ENCODE measurements at regions not wholly inside any gene's neighbourhood (a gene's known extent, or its start where the extent isn't known, plus 50 kb on each side); places are given as distances from the start of the nearest gene placed in this dataset.

DNA sequence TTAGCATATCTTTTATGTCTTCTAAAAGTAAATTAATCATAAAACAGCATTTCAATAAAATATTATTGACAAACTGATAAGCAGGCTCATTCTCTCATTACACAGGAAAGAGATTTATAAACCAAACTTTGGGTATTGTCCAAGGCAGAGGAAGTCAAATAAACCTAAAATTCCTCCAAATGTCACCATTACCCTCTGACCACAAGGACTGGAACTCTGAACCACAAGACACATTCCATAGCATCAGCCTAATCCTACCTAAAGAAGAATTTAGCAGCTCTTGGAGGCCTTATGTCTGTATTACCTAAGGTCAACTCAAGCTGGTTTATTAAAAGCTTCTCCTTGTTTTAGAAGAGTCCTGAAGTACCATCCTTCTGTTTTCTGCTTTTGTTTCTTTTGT lies 82.4 kb upstream of the SLC13A1 start:
- Histone ChIP-seq H3K9me3 (ENCODE audit: insufficient read depth, low read depth) (no peaks in the 10 kb centered on the region), H3K27me3 (ENCODE audit: insufficient read depth, low read depth) (no peaks in the 10 kb centered on the region), H2AFZ (no peak overlapping the region), H4K20me1 (ENCODE audit: insufficient read depth) (no peaks in the 10 kb centered on the region), H3F3A (ENCODE audit: insufficient read depth, low read depth) (no peaks in the 10 kb centered on the region), H3K79me2 (ENCODE audit: low read depth) (no peaks in the 10 kb centered on the region), H3K9me2 (ENCODE audit: insufficient read depth) (no peaks in the 10 kb centered on the region), H3K27ac (no peak overlapping the region), H3K4me1 (replicated peaks; ENCODE audit: insufficient read depth) (no peaks in the 10 kb centered on the region), H3K4me2 (no peak overlapping the region), H3K4me3 (no peak overlapping the region), H3K36me3 (ENCODE audit: low read depth) (no peaks in the 10 kb centered on the region)
- no TSS peak for BruUV-seq (replicated peaks)
- POLR2A ChIA-PET (ENCODE audit: unreplicated experiment), result no interaction called here
- CTCF ChIA-PET, result interaction anchor here (0.7 kb wide), 1 partner anchor 717 kb away, joined by 4 read pairs; no protein-coding TSS in a partner anchor
- intact Hi-C loops (cut with micrococcal nuclease; ENCODE audit: unreplicated experiment), result no loop called here
- TF ChIP-seq EZH2 (IDR thresholded peaks at IDR 0.05; ENCODE audit: low read depth), result no peak
- TF ChIP-seq, protein P1, sequence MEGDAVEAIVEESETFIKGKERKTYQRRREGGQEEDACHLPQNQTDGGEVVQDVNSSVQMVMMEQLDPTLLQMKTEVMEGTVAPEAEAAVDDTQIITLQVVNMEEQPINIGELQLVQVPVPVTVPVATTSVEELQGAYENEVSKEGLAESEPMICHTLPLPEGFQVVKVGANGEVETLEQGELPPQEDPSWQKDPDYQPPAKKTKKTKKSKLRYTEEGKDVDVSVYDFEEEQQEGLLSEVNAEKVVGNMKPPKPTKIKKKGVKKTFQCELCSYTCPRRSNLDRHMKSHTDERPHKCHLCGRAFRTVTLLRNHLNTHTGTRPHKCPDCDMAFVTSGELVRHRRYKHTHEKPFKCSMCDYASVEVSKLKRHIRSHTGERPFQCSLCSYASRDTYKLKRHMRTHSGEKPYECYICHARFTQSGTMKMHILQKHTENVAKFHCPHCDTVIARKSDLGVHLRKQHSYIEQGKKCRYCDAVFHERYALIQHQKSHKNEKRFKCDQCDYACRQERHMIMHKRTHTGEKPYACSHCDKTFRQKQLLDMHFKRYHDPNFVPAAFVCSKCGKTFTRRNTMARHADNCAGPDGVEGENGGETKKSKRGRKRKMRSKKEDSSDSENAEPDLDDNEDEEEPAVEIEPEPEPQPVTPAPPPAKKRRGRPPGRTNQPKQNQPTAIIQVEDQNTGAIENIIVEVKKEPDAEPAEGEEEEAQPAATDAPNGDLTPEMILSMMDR (conservative IDR thresholded peaks at IDR 0.05), result no peak
- DNase-seq, result no peak

DNA sequence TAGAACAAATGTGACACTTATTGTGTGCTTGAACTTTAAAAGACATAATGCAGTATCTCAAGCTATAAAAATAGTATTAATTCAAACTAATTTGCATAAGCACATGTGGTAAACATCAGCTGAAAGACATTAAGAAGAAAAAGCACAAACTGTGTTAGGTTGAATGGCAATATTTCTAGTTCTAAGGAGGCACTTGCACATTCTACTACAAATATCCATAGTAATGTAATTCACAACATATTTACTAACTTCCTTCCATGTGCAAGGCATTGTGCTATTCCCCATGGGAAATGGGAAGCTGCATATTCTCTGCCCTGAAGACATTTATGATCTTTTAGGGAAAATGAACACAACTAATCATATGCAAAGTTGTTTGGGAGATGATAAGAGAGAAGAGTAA lies 80.2 kb upstream of the SLC13A1 start:
- H3K9me2 ChIP-seq (ENCODE audit: insufficient read depth), result no peaks in the 10 kb centered on the region
- H3K36me3 ChIP-seq (ENCODE audit: low read depth), result no peaks in the 10 kb centered on the region
- H4K20me1 ChIP-seq (ENCODE audit: insufficient read depth), result no peaks in the 10 kb centered on the region
- no peaks in the 10 kb centered on the region for H3K9me3 ChIP-seq (ENCODE audit: insufficient read depth, low read depth)
- no peak for TF ChIP-seq EZH2 (IDR thresholded peaks at IDR 0.05; ENCODE audit: low read depth)
- TF ChIP-seq, protein P1 (conservative IDR thresholded peaks at IDR 0.05), result no peak
- ChIA-PET CTCF (no interaction called here), POLR2A (ENCODE audit: unreplicated experiment) (no interaction called here)
- H3K27ac ChIP-seq, result no peak overlapping the region
- H3K79me2 ChIP-seq (ENCODE audit: low read depth), result no peaks in the 10 kb centered on the region
- no TSS peak for BruUV-seq (replicated peaks)
- H3K27me3 ChIP-seq (ENCODE audit: insufficient read depth, low read depth), result no peaks in the 10 kb centered on the region
- intact Hi-C loops (cut with micrococcal nuclease; ENCODE audit: unreplicated experiment), result no loop called here
- no peaks in the 10 kb centered on the region for H3F3A ChIP-seq (ENCODE audit: insufficient read depth, low read depth)
- DNase-seq, result no peak
- no peaks in the 10 kb centered on the region for H3K4me1 ChIP-seq (replicated peaks; ENCODE audit: insufficient read depth)
- no peak overlapping the region for H3K4me2 ChIP-seq
- H2AFZ ChIP-seq, result no peak overlapping the region
- H3K4me3 ChIP-seq, result no peak overlapping the region

DNA sequence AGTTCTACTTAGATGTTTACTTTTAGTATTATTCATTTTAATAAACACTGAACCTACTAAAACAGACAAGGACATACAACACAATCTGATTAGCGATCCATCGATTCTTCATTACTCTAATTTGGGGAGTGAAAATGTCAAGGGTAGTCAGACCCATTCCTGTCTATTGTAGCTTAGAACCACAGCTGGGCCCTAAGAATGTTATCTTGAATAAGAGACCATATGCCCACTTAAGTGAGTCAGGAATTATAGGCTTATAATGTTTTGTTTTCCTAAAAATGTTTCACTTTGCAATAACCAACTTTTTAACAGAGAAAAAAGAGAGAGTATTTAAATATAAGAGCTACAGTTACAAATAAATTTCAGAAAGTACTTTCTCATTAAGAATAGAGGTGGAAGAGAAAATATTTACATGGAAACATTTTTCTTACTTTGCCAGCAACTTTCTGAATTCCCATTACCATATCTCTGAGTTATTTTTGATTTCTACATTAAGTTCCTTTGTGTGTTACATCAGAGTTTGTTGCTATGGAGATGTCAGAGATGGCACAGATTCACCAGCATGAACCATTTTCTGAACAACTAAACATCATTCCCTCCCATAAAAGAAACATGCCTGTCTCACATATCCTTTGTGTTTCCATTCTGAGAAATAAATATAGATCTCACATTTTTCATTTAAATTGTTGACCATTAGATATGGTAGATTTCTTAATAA lies 75.4 kb upstream of the SLC13A1 start:
- Histone ChIP-seq H3K4me1 (replicated peaks; ENCODE audit: insufficient read depth) (no peaks in the 10 kb centered on the region), H2AFZ (no peak overlapping the region), H3K27ac (no peak overlapping the region), H3K27me3 (ENCODE audit: insufficient read depth, low read depth) (no peaks in the 10 kb centered on the region), H3K9me3 (ENCODE audit: insufficient read depth, low read depth) (no peaks in the 10 kb centered on the region), H3K36me3 (ENCODE audit: low read depth) (no peaks in the 10 kb centered on the region), H3F3A (ENCODE audit: insufficient read depth, low read depth) (no peaks in the 10 kb centered on the region), H3K79me2 (ENCODE audit: low read depth) (no peaks in the 10 kb centered on the region), H3K4me2 (no peak overlapping the region), H3K4me3 (no peak overlapping the region), H3K9me2 (ENCODE audit: insufficient read depth) (no peaks in the 10 kb centered on the region), H4K20me1 (ENCODE audit: insufficient read depth) (no peaks in the 10 kb centered on the region)
- DNase-seq, result no peak
- BruUV-seq (replicated peaks), result no TSS peak
- no peak for TF ChIP-seq EZH2 (IDR thresholded peaks at IDR 0.05; ENCODE audit: low read depth)
- TF ChIP-seq, protein P1 (conservative IDR thresholded peaks at IDR 0.05), result no peak
- ChIA-PET CTCF (no interaction called here), POLR2A (ENCODE audit: unreplicated experiment) (no interaction called here)
- intact Hi-C loops (cut with micrococcal nuclease; ENCODE audit: unreplicated experiment), result no loop called here
